NCI-H1092 (cell line): ENCODE measurements at regions not wholly inside any gene's neighbourhood (a gene's known extent, or its start where the extent isn't known, plus 50 kb on each side); places are given as distances from the start of the nearest gene placed in this dataset.
"Not testable (repeated sequence)": the region's sequence is repeated elsewhere in the genome, so short reads cannot be mapped to it uniquely, and the experiment has no call there.

ENCODE experiments used
- DNase-seq: peaks from one replicate; lab custom pipeline; 2025; lab: John Stamatoyannopoulos, UW

DNA sequence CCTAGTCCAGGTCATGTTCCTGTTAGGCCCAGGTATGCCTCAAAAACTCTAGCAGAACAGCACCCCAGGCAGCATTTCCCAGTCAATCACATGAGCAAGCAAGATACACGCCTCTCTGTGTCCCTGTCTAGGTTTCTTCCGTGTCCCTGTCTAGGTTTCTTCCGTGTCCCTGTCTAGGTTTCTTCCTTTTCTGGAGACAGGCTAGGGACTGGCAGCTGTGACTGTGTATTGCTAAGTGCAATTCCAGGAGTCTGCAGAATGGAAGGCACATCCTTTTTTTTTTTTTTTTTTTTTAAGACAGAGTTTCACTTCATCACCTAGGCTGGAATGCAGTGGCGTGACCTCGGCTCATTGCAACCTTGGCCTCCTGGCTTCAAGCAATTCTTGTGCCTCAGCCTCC is 77.6 kb downstream of the SETD4 start:
- DNase-seq = no peak

GRCh38 chr21:35981514-35982070 is 78.7 kb downstream of the SETD4 start:
- DNase-seq = no peak

- DNase-seq = no peak
Measured at GRCh38 chr21:35980821-35981220, 79.5 kb downstream of the SETD4 start.

DNA sequence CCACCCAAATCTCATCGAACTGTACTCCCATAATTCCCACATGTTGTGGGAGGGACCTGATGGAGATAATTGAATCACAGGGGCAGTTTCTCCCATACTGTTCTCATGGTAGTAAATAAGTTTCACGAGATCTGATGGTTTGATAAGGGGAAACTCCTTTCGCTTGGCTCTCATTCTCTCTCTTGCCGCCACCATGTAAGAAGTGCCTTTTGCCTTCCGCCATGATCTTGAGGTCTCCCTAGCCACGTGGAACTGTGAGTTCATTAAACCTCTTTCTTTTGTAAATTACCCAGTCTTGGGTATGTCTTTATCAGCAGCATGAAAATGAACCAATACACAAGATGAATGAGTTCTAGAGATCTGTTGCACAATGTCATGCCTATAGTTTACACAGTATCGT is 82.5 kb downstream of the SETD4 start:
- not testable (repeated sequence) for DNase-seq

DNA sequence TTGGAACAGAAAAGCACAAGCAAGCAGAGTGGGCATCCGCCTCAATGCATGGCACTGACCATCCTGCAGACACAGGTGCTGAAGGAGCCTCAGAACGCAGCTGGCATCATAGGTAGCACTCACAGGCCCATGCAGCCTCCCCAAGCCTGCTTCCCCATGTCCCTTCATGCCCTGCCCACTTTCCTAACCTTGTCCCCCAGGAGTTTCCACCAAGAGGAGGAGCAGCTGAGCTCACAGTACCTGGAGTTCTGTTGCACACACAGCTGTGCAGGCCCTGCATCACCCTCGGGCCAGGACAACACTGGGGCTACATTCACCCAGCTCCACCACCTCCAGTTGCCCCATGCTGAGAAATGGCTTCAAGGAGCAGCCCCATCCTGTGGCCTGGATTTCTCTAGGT is 83.4 kb downstream of the SETD4 start:
- no peak for DNase-seq

DNA sequence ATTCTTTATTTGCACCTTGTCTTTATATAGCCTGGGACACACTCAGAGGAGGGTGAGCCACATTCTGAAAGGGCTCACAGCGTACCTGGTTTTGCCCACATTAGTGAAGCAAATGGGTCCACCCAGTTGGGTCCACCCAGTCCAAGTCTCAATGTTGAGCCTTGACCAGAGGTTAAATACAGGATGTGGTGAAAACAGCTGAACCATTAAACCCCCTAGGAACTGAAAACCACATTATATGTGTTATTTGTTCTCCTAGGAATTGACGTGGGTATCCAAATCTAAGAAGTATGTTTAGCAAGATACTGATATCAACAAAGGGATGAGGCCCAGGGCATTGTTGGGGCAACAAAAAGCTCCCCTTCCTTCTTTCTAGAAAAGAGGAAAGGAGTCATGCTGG is 83.8 kb downstream of the SETD4 start:
- DNase-seq = no peak

- DNase-seq = peak; percentile 98
Measured at GRCh38 chr21:35974775-35975174, 85.6 kb downstream of the SETD4 start.

DNA sequence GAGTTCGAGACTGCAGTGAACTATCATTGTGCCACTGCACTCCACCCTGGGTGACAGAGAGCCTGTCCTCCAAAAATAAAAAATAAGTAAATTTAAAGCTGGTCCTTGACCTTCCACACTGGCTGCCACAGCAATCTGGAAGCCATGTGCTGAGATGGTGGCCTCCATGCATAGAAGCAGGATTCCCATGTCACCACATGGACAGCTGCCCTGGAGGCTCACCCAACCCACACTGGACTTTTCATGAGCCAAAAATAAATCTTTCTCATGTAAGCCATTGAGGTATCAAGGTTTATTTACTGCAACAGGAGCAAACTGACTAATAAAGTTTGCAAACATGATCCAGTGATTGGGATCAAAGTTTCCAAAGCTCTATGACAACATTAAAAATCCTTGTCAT is 88.5 kb downstream of the SETD4 start:
- DNase-seq = no peak

GRCh38 chr21:35969281-35969680 is 91.0 kb downstream of the SETD4 start:
- no peak for DNase-seq

- no peak for DNase-seq
Measured at GRCh38 chr21:35968564-35968963, 91.8 kb downstream of the SETD4 start.

- no peak for DNase-seq
Measured at GRCh38 chr21:35965699-35966098, 94.6 kb downstream of the SETD4 start.

DNA sequence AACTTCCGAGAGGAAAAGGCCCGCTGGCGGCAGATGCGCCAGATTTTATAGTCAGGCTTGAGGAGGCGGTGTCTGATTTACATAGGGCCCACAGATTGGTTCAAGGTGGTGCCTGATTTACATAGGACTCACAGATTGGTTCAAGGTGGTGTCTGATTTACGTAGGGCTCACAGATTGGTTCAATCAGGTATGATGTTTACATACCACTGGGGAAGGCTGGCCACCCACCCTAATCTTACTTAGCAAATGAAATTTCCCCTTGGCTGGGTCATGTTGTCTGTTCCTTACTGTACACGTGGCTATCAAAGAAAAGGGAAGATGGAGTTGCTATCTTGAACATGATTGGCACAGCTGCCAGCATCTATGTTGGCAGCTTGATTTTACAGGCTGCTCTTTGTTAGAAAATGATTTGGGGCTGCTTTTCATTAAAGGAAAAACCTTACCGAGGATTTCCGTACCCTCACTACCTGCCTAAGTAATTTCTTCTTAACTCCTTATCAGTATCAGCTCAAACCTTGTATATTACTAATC is 96.3 kb downstream of the SETD4 start:
- DNase-seq = no peak

DNA sequence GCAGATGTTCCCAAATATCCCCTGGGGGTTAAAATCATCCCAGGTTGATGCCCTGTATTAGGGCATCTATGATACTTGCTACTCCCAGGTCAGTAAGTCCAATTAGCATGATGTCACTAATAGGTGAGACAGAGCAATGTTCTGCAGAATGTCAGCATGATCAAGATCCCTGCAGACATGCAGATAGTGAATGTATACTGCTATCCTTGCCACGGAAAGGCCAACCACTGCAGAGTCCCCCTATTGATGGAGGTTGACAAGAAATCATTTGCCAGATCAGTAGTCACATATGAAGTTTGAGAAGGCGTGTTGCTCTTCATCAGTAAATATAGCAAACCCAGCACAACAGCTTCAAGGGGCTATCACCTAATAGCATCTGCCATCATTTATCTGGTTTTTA is 97.4 kb downstream of the SETD4 start:
- DNase-seq = no peak

DNA sequence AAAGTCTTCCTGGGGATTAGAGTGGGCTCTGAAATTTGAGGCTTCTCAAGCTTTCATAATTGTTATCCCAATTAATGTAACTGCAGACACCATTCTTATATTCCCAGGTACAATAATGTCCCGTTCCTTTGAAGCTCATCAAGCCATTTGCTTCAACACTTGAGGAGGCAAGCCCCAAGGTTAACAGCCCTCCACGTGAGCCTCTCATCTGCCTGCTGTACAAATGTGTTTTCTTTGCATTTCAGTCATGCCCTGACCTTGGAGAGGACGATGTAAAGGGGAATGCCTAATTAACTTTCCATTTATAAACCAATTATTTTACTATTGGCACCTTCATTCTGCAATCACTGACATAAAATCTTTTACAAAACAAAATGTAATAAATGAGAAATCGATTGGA is 106.3 kb downstream of the SETD4 start:
- DNase-seq = no peak

GRCh38 chr21:35953597-35953996 is 106.7 kb downstream of the SETD4 start:
- DNase-seq = no peak

GRCh38 chr21:35952651-35953340 is 107.5 kb downstream of the SETD4 start:
- no peak for DNase-seq

GRCh38 chr21:35948982-35949381 is 111.3 kb downstream of the SETD4 start:
- DNase-seq = no peak

DNA sequence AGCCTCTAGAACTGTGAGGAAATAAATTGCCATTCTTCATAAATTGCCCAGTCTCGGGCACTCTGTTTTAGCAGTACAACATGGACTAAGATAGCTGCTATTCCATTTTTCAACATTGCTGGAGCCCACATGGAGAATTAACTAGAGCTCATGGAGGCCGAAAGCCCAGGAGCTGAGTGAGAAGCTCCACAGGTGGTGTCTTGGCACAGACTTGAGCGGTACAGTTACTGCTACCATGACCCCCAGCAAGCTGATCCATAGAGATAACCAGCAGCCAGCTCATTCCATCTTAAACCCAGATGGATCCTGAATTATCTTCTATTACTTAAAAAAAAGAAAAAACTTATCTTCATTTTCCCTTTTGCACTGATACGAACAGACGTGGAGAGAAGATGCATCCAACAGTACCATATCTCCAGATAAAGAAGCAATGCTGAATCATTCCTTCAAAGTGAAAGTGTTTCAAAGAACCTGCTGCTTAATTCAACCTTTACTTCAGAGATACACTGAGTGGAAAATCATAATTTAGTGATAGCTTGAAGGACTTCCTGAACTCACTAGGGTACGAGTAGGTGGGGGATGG is 115.1 kb downstream of the SETD4 start:
- DNase-seq = no peak

DNA sequence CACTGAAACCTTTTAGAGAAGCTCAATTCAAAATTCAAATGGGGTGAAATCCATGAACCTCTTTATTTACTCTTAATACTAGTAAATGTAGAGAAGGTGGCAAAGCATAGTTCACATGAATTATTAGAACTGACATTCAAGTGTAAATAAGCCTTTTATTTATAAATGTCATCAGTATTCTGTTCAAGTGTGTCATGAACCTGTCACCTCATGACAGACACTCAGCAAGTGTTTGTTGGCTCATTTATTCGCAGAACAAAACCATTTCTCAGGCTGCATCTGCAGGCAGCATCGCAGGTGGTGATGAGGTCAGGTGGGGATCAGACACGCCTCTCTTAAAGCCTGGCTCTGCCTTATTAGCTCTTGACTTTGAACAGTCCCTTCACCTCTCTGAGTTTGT is 116.6 kb downstream of the SETD4 start:
- DNase-seq = peak; percentile 33

DNA sequence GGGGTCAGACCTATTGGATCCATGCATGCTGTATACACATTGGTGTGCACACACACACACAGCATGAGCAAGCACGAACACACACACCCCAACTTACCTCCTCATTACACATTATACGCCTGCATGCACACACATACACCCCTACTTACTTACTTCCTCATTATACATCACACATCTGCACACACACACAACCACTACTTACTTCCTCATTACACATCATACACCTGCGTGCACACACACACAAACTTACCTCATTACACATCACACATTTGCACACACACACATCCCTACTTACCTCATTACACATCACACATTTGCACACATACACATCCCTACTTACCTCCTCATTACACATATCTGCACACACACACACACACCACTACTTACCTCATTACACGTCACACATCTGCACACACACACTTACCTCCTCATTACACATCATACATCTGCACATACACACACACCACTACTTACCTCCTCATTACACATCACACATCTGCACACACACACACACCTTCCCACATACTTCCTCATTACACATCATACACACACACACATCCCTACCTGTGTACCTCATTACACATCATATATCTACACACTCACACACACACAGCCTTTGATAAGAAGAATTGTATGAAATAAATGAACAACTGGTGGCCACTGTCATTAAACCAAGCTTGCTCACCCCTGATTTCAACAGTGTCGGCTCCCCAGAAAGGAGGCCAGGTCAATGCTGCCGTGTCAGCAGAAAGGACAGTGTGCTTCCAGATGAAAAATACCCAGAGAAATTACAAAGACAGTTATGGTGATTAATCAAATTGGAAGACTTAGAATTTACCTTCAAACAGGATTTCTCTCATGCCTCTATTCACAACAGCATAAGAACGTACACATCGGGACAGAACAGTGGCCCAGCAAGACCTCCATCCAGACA is 117.8 kb downstream of the SETD4 start:
- DNase-seq = no peak

DNA sequence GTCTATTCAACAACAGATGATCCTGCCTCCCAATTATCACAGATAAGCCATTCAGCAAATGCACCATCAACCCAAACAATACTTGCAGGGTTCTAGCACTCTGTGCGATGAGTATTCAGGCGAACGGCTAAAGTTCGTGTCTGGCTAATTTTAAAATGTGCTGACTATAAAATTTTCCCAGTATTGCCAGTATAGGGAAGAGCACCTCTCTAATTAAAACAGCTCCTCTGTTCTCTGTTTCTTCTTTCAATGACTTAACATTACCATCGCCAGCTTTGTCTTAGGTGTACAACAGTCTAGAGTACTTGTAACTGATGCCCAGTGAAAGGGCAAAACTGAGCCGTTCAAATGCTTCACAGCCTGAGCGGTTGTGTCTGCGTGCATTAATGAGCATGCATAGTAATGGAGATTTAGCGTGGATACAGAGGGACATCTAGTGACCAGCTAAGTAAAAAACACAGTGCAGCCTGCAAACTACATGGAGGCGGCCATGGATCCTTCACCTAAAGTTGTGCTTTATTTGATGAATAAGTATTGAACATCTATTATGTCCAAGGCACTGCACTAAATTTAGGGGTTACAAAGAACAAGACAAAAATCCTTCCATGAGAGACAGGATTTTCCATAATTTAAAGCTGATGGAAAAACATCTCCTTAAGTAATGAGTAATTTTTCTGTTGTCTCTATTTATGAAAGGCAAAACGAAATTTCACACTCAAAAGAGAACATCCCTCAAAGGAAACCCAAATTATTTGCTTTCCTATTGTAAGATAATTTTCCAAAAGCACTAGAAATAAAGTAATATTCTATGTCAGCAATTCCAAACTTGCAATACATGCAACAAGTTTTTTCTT is 120.0 kb downstream of the SETD4 start:
- peak; percentile 81 for DNase-seq
